ENCODE measurements at regions not wholly inside any gene's neighbourhood (a gene's known extent, or its start where the extent isn't known, plus 50 kb on each side); places are given as distances from the start of the nearest gene placed in this dataset.

GRCh38 chr4:4641254-4641653 is 99.4 kb upstream of the STX18 start:
- H3K9ac ChIP-seq = no peak overlapping the region
- TF ChIP-seq SMC3 (IDR thresholded peaks at IDR 0.05; ENCODE audit: low read depth, low read length) = no peak
- no peak for TF ChIP-seq SIN3A (IDR thresholded peaks at IDR 0.05; ENCODE audit: borderline replicate concordance, low read depth, low read length)
- TF ChIP-seq REST (IDR thresholded peaks at IDR 0.05; ENCODE audit: low read depth, low read length) = no peak
- no peak for TF ChIP-seq ZBTB33 (IDR thresholded peaks at IDR 0.05; ENCODE audit: borderline replicate concordance, low read depth)
- TF ChIP-seq RCOR1 (IDR thresholded peaks at IDR 0.05; ENCODE audit: low read length) = no peak
- TF ChIP-seq FOSL2 (IDR thresholded peaks at IDR 0.05; ENCODE audit: borderline replicate concordance, low read depth) = no peak
- TF ChIP-seq NRF1 (IDR thresholded peaks at IDR 0.05; ENCODE audit: low read depth, low read length) = no peak
- no peak for TF ChIP-seq IRF3 (IDR thresholded peaks at IDR 0.05; ENCODE audit: low read depth, low read length)
- no peak for TF ChIP-seq GATA2 (CRISPR knock-in tag; IDR thresholded peaks at IDR 0.05)
- no peak for TF ChIP-seq JUND (IDR thresholded peaks at IDR 0.05)
- no peak for TF ChIP-seq ELF1 (IDR thresholded peaks at IDR 0.05)
- H3K4me2 ChIP-seq = no peak overlapping the region
- no peaks in the 10 kb centered on the region for H3K9me2 ChIP-seq
- no peaks in the 10 kb centered on the region for H4K20me1 ChIP-seq (ENCODE audit: insufficient read depth)
- CTCF ChIA-PET = no interaction called here
- H3K9me3 ChIP-seq = no peaks in the 10 kb centered on the region
- no peak overlapping the region for H2AFZ ChIP-seq (ENCODE audit: low read depth)
- no peaks in the 10 kb centered on the region; a peak in 1 of 4 replicates for H3K4me1 ChIP-seq (ENCODE audit: control insufficient read depth in 1 of 2, insufficient read depth in 2 of 2, low read depth in 1 of 2, low read length in 1 of 2)
- 98% methylated on average over 8 of the region's 8 CpGs for WGBS (ENCODE audit: low lambda C conversion rate)
- H3K79me2 ChIP-seq (ENCODE audit: insufficient read depth) = no peaks in the 10 kb centered on the region
- H3F3A ChIP-seq (replicated peaks; ENCODE audit: insufficient read depth) = no peaks in the 10 kb centered on the region
- H3K27ac ChIP-seq (ENCODE audit: low read depth in 2 of 2, low read length in 1 of 2) = no peak overlapping the region
- no peaks in the 10 kb centered on the region for H3K27me3 ChIP-seq (ENCODE audit: insufficient read depth)
- POLR2A ChIA-PET = no interaction called here
- H3K4me3 ChIP-seq (ENCODE audit: low read depth in 2 of 2, low read length in 1 of 2) = no peak overlapping the region
- DNase-seq = no peak
- no peaks in the 10 kb centered on the region for H3K36me3 ChIP-seq (replicated peaks in 1 of 2; ENCODE audit: control insufficient read depth in 1 of 2, insufficient read depth in 2 of 2, low read length in 1 of 2)

GRCh38 chr4:4640692-4641091 is 98.8 kb upstream of the STX18 start:
- Histone ChIP-seq H3K27ac (ENCODE audit: low read depth in 2 of 2, low read length in 1 of 2) (no peak overlapping the region), H3K36me3 (replicated peaks in 1 of 2; ENCODE audit: control insufficient read depth in 1 of 2, insufficient read depth in 2 of 2, low read length in 1 of 2) (no peaks in the 10 kb centered on the region), H3K79me2 (ENCODE audit: insufficient read depth) (no peaks in the 10 kb centered on the region), H3K9me2 (no peaks in the 10 kb centered on the region), H2AFZ (ENCODE audit: low read depth) (no peak overlapping the region), H3K27me3 (ENCODE audit: insufficient read depth) (no peaks in the 10 kb centered on the region), H3K4me2 (no peak overlapping the region), H3K4me1 (ENCODE audit: control insufficient read depth in 1 of 2, insufficient read depth in 2 of 2, low read depth in 1 of 2, low read length in 1 of 2) (no peaks in the 10 kb centered on the region; a peak in 1 of 4 replicates), H3K4me3 (ENCODE audit: low read depth in 2 of 2, low read length in 1 of 2) (no peak overlapping the region), H3K9ac (no peak overlapping the region), H3F3A (replicated peaks; ENCODE audit: insufficient read depth) (no peaks in the 10 kb centered on the region), H3K9me3 (no peaks in the 10 kb centered on the region), H4K20me1 (ENCODE audit: insufficient read depth) (no peaks in the 10 kb centered on the region)
- ChIA-PET POLR2A (no interaction called here), CTCF (no interaction called here)
- peak; percentile 41 for DNase-seq
- WGBS (ENCODE audit: low lambda C conversion rate) = 79% methylated on average over 10 of the region's 10 CpGs
- TF ChIP-seq MEF2A (IDR thresholded peaks at IDR 0.05; ENCODE audit: borderline replicate concordance, low read depth) = no peak
- TF ChIP-seq NFIC (IDR thresholded peaks at IDR 0.05; ENCODE audit: borderline replicate concordance) = no peak
- TF ChIP-seq GATA2 (CRISPR knock-in tag; IDR thresholded peaks at IDR 0.05) = no peak

Measured in SK-N-SH (cell line).